ENCODE measurements at regions not wholly inside any gene's neighbourhood (a gene's known extent, or its start where the extent isn't known, plus 50 kb on each side); places are given as distances from the start of the nearest gene placed in this dataset.

DNA sequence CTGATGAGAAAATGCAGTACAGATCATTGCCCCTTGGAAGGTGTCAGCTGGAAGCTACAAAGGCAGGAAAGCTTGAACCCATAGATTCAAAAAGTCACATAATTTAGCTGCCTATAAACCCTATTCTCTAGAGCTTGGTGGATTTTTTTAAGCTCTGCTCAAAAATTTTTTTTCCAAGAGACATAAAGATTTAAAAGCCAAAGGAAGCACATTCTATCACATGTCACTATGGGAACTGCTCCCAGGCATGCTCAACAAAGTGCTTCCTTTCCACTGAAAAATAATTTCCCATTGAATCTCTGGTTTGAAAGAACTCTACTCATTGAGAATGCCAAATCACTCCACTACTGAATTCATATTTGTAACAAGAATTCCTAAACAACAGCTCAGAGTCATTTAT lies 419.8 kb downstream of the CETN3 start:
- Histone ChIP-seq H3K9me3 (ENCODE audit: control insufficient read depth in 2 of 3, insufficient read depth in 1 of 3, low read length in 3 of 3) (no peaks in the 10 kb centered on the region), H3K27ac (ENCODE audit: low read depth in 2 of 2, low read length in 2 of 2) (peak overlapping the region in 1 of 2 donors; percentile 67), H3K4me3 (ENCODE audit: low read length in 3 of 3) (no peak overlapping the region), H3K4me1 (ENCODE audit: control insufficient read depth in 2 of 3, insufficient read depth in 2 of 3, low read depth in 1 of 3, low read length in 3 of 3) (no peaks in the 10 kb centered on the region), H3K27me3 (ENCODE audit: control insufficient read depth, insufficient read depth, low read length) (no peaks in the 10 kb centered on the region), H3K36me3 (ENCODE audit: control insufficient read depth in 2 of 3, insufficient read depth in 3 of 3, low read length in 3 of 3) (no peaks in the 10 kb centered on the region), H3K9ac (ENCODE audit: low read length in 3 of 3) (no peak overlapping the region)
- no peak for FAIRE-seq
- TF ChIP-seq, protein P1, sequence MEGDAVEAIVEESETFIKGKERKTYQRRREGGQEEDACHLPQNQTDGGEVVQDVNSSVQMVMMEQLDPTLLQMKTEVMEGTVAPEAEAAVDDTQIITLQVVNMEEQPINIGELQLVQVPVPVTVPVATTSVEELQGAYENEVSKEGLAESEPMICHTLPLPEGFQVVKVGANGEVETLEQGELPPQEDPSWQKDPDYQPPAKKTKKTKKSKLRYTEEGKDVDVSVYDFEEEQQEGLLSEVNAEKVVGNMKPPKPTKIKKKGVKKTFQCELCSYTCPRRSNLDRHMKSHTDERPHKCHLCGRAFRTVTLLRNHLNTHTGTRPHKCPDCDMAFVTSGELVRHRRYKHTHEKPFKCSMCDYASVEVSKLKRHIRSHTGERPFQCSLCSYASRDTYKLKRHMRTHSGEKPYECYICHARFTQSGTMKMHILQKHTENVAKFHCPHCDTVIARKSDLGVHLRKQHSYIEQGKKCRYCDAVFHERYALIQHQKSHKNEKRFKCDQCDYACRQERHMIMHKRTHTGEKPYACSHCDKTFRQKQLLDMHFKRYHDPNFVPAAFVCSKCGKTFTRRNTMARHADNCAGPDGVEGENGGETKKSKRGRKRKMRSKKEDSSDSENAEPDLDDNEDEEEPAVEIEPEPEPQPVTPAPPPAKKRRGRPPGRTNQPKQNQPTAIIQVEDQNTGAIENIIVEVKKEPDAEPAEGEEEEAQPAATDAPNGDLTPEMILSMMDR (IDR thresholded peaks at IDR 0.05; ENCODE audit: borderline replicate concordance, extremely low read depth, insufficient read depth) = no peak
- intact Hi-C loops (cut with DNase I) = no loop called here
- DNase-seq = peak in 2 of 5 donors; percentile 3 to 51

DNA sequence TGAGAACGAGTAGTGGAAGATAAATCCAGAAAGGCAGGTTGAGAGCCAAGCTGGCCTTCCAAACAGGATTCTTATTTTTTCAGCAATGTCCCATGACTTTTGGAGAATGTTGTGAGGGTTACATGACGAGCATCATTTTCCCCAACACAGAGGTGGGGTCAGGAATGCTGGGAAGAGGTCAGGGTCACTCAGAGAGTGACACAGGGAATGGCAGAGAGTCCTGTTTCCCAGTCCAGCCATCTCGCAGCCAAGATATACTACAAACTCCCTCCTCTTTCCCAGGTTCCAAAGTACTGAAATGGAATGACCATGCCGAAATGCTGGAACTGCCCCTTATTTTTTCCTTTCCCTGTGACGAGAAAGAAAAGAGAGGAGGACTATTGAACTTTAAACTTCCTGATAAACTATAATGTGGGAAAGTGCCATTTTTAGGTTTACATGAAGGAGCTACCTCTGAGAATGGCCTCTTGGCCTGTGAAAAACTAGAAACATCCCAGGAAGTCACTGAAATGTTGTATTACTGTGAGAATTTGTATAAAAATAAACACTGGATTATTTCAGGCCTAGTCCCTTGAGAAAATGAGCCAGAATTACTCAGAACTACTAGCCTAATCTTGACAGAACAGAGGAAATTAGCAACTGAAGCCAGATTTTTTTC lies 420.4 kb downstream of the CETN3 start:
- TF ChIP-seq, protein P1 (IDR thresholded peaks at IDR 0.05; ENCODE audit: borderline replicate concordance, extremely low read depth, insufficient read depth) = no peak
- Histone ChIP-seq H3K4me1 (ENCODE audit: control insufficient read depth in 2 of 3, insufficient read depth in 2 of 3, low read depth in 1 of 3, low read length in 3 of 3) (no peaks in the 10 kb centered on the region), H3K27ac (ENCODE audit: low read depth in 2 of 2, low read length in 2 of 2) (peak overlapping the region; percentile 23 to 66), H3K4me3 (ENCODE audit: low read length in 3 of 3) (no peak overlapping the region), H3K36me3 (ENCODE audit: control insufficient read depth in 2 of 3, insufficient read depth in 3 of 3, low read length in 3 of 3) (no peaks in the 10 kb centered on the region), H3K9me3 (ENCODE audit: control insufficient read depth in 2 of 3, insufficient read depth in 1 of 3, low read length in 3 of 3) (no peaks in the 10 kb centered on the region), H3K27me3 (ENCODE audit: control insufficient read depth, insufficient read depth, low read length) (no peaks in the 10 kb centered on the region), H3K9ac (ENCODE audit: low read length in 3 of 3) (no peak overlapping the region)
- intact Hi-C loops (cut with DNase I) = no loop called here
- peak in 2 of 5 donors; percentile 12 to 56 for DNase-seq
- no peak for FAIRE-seq

DNA sequence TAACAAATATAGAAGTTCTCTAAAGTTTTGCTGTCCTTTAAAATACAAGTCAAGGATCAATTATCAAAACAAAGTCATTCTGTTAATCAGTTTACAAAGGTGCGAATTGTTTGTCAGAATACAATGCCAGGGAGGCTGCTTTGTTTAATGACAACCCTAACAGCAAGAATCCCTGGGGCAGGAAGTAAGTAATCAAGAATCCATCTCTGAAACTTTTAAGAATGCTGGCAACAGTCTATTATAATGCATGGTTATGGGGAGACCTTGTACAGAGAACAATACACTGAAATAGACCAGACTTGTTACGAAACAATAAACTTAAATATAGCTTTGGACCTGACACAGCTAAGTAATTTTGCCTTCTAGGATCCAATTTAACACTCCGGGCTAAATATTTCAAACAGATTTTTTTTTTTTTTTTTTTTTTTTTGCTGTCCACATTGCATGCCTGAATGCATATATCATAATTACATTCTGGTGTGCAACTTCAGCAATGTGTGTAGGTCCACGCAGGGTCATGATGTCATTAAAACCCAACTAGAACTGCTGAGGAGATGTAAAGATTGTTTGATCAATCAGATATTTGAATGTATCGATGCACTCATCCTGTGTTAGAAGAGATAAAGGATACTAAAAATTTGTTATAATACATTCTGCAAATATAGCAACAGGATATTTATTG lies 421.3 kb downstream of the CETN3 start:
- Histone ChIP-seq H3K4me3 (ENCODE audit: low read length in 3 of 3) (no peak overlapping the region), H3K4me1 (ENCODE audit: control insufficient read depth in 2 of 3, insufficient read depth in 2 of 3, low read depth in 1 of 3, low read length in 3 of 3) (no peaks in the 10 kb centered on the region), H3K27ac (ENCODE audit: low read depth in 2 of 2, low read length in 2 of 2) (peak overlapping the region in 1 of 2 donors; percentile 23), H3K9ac (ENCODE audit: low read length in 3 of 3) (no peak overlapping the region), H3K36me3 (ENCODE audit: control insufficient read depth in 2 of 3, insufficient read depth in 3 of 3, low read length in 3 of 3) (no peaks in the 10 kb centered on the region), H3K9me3 (ENCODE audit: control insufficient read depth in 2 of 3, insufficient read depth in 1 of 3, low read length in 3 of 3) (no peaks in the 10 kb centered on the region), H3K27me3 (ENCODE audit: control insufficient read depth, insufficient read depth, low read length) (no peaks in the 10 kb centered on the region)
- FAIRE-seq = no peak
- peak in 1 of 5 donors; percentile 11 for DNase-seq
- TF ChIP-seq, protein P1 (IDR thresholded peaks at IDR 0.05; ENCODE audit: borderline replicate concordance, extremely low read depth, insufficient read depth) = no peak
- intact Hi-C loops (cut with DNase I) = no loop called here
